Loucy (cell line): ENCODE measurements at regions not wholly inside any gene's neighbourhood (a gene's known extent, or its start where the extent isn't known, plus 50 kb on each side); places are given as distances from the start of the nearest gene placed in this dataset.

ENCODE experiments used
- EZH2phosphoT487 ChIP-seq: fragments of 200-600 bp; IDR thresholded peaks from 2 replicates; pipeline ENCODE4 v1.6.1; 2018; ENCODE audit warnings: antibody characterized with exemption, mild to moderate bottlenecking, moderate library complexity, borderline replicate concordance
- TF ChIP-seq, protein P1 (sequence below): fragments of 200-600 bp; sonication (generic); conservative IDR thresholded peaks from 2 replicates; pipeline ENCODE4 v1.5.1; 2014; ENCODE audit warnings: mild to moderate bottlenecking, antibody characterized with exemption, low read length

DNA sequence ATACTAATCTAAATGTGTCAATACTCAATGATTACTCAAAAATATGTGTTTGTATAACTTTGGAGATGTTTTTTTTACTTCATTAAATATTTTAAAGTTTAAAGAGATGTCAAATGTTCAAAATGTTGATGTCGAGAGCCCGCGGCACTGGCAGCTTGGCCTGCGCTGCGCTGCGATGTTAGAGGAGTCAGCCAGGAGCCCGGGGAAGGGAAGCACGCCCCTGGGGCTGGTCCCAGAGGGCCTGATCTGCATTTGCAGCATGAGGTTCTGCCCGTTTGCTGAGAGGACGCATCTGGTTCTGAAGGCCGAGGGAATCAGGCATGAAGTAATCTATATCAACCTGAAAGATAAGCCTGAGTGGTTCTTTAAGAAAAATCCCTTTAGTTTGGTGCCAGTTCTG, 66.4 kb upstream of the ATP2C1 start:
- TF ChIP-seq, protein P1, sequence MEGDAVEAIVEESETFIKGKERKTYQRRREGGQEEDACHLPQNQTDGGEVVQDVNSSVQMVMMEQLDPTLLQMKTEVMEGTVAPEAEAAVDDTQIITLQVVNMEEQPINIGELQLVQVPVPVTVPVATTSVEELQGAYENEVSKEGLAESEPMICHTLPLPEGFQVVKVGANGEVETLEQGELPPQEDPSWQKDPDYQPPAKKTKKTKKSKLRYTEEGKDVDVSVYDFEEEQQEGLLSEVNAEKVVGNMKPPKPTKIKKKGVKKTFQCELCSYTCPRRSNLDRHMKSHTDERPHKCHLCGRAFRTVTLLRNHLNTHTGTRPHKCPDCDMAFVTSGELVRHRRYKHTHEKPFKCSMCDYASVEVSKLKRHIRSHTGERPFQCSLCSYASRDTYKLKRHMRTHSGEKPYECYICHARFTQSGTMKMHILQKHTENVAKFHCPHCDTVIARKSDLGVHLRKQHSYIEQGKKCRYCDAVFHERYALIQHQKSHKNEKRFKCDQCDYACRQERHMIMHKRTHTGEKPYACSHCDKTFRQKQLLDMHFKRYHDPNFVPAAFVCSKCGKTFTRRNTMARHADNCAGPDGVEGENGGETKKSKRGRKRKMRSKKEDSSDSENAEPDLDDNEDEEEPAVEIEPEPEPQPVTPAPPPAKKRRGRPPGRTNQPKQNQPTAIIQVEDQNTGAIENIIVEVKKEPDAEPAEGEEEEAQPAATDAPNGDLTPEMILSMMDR = no peak
- TF ChIP-seq EZH2phosphoT487 = no peak
